ENCODE measurements at regions not wholly inside any gene's neighbourhood (a gene's known extent, or its start where the extent isn't known, plus 50 kb on each side); places are given as distances from the start of the nearest gene placed in this dataset.

GRCh38 chr3:55180161-55180560 lies 252.3 kb upstream of the LRTM1 start:
- no peak for DNase-seq (ENCODE audit: low spot score)

GRCh38 chr3:55178336-55178735 lies 250.5 kb upstream of the LRTM1 start:
- DNase-seq (ENCODE audit: low spot score): no peak

GRCh38 chr3:55177749-55178148 lies 249.9 kb upstream of the LRTM1 start:
- DNase-seq (ENCODE audit: low spot score): no peak

GRCh38 chr3:55175423-55175822 lies 247.6 kb upstream of the LRTM1 start:
- no peak for DNase-seq (ENCODE audit: low spot score)

DNA sequence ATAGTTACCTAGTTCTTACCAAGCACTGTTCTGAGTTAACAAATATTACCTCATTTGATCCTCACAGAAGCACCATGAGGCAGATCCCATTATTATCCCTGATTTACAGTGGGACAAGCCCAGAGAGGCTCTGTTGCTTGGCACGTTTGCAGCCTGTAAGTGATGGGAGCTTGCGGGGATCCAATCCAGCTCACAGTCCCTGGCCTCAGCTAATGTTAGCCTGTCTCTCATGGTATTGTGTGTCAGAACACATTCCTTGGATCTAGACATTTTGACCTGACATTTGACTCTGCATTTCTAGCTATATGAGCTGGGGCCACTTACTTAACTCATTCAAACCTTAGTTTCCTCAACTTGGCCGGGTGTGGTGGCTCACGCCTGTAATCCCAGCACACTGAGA lies 246.9 kb upstream of the LRTM1 start:
- no peak for DNase-seq (ENCODE audit: low spot score)

DNA sequence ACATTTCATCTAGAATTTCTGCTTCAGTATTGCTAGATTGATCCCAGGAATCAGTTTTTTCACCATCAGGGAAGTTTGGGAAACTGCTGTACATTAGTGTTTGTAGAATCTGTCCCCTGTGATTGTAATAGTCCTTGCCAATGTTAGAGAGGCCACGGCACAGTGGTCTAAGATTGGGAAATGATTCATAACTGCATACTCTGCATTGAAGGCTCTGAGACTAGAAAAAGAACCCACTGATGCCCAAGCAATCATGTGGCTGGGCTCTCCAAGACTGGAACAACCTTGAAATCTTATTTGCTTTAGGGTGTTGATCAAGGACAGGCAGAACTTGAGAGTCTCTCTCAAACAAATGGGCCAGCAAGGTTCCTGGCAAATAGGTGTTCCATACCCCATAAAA lies 245.6 kb upstream of the LRTM1 start:
- no peak for DNase-seq (ENCODE audit: low spot score)

DNA sequence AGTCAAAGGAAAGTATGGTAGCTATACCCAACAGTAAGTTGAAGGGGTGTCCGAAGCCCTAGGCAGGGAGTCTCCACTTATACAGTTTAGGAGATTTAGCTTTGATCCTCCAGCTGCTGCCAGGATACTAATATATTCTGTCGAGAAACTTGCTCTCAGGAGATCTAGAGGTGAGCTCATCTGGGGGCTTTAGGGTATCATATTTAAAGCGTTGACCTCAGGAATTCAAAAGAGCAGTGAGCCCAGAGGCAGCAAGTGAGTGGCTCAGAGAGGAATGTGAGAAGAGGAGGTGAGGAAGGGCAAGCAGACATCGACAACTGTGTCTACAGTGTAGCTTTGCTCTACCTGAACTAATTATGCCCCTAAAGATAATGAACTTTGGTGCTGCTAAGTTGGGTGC lies 245.1 kb upstream of the LRTM1 start:
- DNase-seq (ENCODE audit: low spot score): no peak

DNA sequence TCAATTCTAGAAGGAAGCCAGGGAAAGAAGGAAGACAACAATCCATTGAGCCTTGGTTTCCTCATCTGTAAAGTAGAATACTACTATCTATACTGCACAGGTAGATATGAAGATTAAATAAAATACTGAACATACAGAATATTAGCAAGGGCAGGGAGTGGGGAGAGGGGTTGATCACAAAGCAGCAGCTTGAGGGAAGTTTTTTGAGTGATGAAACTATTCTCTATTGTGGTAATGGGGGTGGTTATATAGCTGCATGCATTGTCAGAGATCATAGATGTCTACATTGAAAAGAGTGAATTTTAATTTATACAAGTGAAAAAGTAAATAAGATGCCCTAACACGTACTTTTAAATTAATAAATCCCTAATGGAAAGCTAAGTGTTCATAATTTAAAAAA lies 242.6 kb upstream of the LRTM1 start:
- DNase-seq (ENCODE audit: low spot score): no peak

GRCh38 chr3:55169608-55170072 lies 241.8 kb upstream of the LRTM1 start:
- DNase-seq (ENCODE audit: low spot score): no peak

GRCh38 chr3:55169161-55169560 lies 241.3 kb upstream of the LRTM1 start:
- no peak for DNase-seq (ENCODE audit: low spot score)

DNA sequence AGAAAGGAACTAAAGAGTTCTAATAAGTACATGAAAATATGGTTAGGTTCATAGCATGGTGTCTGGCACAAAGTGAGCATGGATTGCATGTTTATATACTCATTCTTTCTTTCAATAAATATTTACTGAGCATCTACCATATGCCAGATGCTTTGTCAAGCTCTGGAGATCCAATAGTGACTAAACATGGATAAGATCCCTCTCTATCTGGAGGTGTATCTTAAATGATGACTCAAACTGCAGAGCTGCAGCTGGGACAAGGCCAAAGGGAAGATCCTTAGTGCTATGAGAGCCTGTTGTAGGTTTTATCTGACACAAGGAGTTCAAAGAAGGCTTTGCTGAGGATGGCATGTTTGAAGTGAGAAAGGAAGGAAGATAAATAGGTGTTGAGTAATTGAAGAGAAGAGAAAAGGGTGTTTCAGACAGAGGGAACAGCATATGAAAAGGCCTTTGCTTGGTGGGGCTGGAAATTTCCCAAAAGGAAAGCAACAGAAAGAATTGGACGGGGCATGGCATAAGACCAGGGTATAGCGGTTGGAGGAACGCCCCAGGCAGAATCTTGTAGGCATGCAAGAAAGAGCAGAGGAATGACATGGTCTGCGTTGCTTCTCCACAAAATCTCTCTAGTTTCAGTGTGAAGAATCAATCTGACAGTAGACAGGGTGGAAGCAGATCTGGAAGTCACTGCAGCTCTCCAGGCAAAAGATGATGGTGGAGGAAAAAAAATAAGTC lies 239.9 kb upstream of the LRTM1 start:
- DNase-seq (ENCODE audit: low spot score): no peak

DNA sequence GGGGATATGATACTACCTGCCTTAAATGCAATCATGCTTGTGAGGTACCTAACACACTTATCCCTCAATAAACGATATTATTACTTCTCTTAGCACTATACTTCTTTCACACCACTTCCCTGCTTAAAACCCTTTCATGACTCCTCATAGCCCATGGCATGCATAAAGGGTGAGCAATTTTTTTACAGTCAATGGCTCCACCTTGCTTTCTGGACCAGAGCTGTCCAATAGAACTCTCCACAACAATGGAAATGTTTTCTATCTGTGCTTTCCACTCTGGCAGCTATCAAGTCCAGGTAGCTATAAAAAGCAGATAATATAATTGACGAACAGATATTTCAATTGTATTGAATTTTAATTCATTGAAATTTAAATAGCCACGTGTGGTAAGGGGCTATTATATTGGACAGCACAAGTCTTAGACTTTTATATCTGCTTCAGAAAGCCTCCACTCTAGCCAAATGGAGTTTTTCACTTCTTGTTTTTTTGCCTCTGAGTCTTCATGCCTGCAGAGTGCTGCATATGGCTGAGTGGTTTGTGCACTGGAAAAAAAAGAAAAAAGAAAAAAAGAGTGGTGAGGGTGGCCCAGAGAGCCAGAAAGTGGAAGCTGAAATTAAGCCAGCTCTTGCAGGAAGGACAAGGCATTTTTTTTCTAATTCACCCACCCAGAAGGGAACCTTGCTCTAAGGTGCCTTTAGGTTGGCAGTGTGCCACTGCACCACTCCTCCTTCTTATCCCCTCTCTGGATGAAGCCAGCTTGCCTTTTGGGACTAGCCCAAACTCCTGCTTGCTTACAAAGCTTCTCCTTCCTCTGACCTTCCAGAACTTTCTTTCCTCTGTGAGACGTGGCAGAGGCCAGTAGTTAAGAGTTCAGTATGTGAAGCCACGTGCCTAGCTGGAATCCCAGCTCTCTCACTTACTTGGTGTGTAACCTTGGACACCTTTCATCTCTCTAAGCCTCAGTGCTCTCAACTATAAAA lies 239.0 kb upstream of the LRTM1 start:
- DNase-seq (ENCODE audit: low spot score): no peak

- no peak for DNase-seq (ENCODE audit: low spot score)
Measured at GRCh38 chr3:55165704-55166405, 238.0 kb upstream of the LRTM1 start.

DNA sequence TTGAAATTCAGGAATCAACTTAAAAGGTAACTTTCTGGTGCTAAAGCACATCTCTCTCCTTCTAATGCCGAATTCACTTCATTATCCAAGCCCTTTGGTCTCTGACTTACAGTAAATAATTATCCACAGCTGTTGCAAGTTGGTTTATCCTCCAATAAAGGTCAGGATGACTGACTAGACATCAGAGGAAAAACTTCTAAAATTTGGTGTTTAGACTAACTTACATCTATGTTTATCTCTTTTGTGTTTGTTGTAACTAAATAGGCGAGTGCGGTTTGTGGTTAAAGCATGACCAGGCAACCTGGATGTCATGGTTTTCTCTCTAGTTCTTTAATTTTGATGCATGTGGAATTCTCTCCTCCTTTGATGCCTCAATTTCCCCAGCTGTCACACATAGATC lies 237.4 kb upstream of the LRTM1 start:
- no peak for DNase-seq (ENCODE audit: low spot score)

DNA sequence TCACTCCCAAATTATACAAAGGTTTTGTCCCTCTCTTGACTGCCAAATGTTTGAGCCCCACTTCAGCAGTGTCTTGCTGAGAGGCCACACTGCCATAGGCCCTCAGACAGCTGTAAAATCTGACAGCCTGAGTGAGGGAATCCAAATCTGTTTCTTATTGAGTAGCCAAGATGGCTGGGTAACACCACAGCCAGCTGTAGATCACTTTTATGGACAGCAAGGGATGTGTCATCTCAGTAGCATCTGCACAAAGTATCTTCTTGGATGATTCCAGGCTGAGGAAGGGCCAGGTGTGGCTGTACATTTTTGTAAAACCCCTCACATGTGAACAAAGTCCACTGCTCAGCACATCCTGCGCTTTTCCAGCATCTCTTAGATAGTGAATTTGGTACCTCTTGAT lies 237.0 kb upstream of the LRTM1 start:
- no peak for DNase-seq (ENCODE audit: low spot score)

GRCh38 chr3:55164191-55164590 lies 236.3 kb upstream of the LRTM1 start:
- DNase-seq (ENCODE audit: low spot score): no peak

DNA sequence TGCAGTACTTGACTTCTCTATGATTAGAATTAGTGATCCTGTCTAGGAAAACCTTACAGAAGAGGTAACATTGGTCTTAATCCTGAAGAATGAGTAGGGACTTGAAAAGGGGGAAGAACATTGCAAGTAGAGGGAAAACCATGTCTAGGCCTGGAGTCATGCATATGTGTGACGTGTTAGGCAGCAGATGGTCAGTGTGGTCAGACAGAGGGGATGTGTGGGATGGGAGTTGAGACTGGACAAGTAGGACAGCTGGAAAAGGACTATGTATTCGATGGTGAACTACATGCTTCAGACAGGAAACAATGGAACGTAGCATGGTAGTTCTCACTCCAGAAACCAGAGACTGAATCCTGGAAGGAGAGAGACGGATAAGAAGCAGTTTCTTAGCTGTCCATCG lies 235.6 kb upstream of the LRTM1 start:
- no peak for DNase-seq (ENCODE audit: low spot score)

DNA sequence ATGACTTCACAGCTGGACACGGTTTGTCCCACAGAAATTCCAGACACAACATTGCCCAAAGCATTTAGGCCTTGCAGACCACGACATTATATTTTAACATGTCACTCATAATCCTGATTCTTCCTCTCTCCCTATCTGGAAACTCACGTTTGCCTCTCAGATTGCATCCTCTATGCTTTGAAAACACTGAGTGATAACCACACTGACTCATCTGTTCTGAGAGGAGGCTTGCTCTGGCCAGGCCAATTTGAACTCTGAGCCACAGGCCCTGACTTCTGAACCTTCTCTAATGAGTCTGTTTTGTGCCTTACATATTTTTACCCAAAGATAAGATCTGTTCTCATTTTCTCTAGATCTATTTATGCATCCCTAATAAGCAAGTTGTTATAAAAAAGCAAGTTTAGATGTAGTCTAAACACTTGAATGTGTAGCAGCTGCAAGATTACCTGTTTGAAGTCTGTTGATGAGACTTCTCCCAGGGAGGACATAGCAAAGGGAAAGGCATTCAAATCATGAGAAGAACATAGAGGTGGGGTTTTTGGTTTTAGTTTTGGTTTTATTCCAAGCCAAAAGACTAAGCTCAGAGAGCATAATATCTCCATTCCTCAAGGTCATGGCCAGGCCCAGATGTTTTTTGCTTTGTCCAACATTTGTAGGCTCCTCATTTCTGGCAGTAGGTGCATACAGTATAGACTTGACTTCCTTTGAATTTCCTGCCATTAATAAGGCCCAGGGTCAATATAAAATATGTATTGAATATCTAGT lies 234.4 kb upstream of the LRTM1 start:
- no peak for DNase-seq (ENCODE audit: low spot score)

GRCh38 chr3:55161231-55161630 lies 233.4 kb upstream of the LRTM1 start:
- DNase-seq (ENCODE audit: low spot score): no peak

DNA sequence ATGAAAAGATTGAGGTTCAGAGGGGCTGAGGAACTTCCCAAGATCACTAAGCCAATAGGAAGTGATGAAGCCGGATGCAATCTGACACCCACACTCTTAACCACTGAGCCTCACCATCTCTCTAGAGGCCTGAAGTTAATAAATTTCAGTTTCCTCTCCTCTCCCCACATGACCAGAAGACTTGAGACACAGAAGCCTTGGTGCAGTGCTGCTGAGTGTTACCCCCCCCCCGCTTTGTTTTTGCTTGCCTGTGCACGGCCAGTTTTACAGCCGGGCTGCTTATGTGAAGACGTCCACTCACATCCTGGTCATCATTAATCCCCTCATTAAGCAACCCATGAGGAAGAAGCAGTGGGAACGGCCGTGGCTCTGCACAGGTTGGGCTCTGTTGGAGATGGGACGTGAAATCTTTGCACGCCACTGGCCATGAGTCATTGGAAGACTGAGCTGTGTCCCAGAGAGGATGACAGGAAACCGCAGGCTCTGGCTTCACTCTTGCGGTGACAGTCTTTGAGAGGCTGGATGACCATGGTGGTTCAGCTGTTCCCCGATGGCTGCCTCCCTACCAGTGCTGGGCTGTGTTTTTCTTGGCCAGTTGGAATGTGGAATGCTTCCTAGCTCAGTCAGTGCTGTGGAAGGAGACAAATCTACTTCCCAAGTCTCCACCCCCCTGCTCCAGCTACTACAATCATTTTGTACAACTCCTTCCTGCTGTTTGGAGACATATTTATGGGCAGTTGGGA lies 232.6 kb upstream of the LRTM1 start:
- no peak for DNase-seq (ENCODE audit: low spot score)

DNA sequence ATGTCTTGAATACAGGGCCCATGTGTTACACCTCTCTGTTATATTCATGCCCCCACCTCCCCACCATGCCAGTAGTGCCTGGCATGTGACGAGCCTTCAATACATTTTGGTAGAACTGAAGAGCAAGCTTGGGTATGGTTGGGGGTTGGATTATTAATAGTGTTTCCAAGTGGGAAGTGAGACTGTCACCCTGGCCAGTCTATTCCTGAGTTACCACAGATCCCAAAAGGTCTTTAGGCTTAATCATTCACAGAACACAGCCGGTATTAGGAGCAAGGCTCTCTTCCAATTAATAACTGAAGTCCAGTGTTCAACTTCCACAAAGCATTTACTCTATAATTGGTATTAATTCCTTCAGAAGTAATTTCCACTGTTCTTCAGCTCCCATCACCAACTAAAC lies 231.9 kb upstream of the LRTM1 start:
- no peak for DNase-seq (ENCODE audit: low spot score)
